ENCODE measurements at regions not wholly inside any gene's neighbourhood (a gene's known extent, or its start where the extent isn't known, plus 50 kb on each side); places are given as distances from the start of the nearest gene placed in this dataset.

GRCh38 chr5:54927097-54927746, 58.2 kb downstream of the ESM1 start:
- no peak for DNase-seq (ENCODE audit: low read depth)
- TF ChIP-seq CTCF (IDR thresholded peaks at IDR 0.05; ENCODE audit: insufficient read depth, low read depth, low read length), result no peak
- H3K4me3 ChIP-seq (ENCODE audit: low read depth, low read length), result no peak overlapping the region

GRCh38 chr5:54924487-54924886, 60.9 kb downstream of the ESM1 start:
- DNase-seq (ENCODE audit: low read depth), result no peak
- TF ChIP-seq CTCF (IDR thresholded peaks at IDR 0.05; ENCODE audit: insufficient read depth, low read depth, low read length), result no peak

GRCh38 chr5:54917323-54917722, 68.1 kb downstream of the ESM1 start:
- H3K4me3 ChIP-seq (ENCODE audit: low read depth, low read length), result no peak overlapping the region
- DNase-seq (ENCODE audit: low read depth), result no peak
- no peak for TF ChIP-seq CTCF (IDR thresholded peaks at IDR 0.05; ENCODE audit: insufficient read depth, low read depth, low read length)

More at GRCh38 chr5:54924487-54924886, 60.9 kb downstream of the ESM1 start:
- H3K4me3 ChIP-seq (ENCODE audit: low read depth, low read length), result no peak overlapping the region

- DNase-seq (ENCODE audit: low read depth), result peak; percentile 76
- no peak for TF ChIP-seq CTCF (IDR thresholded peaks at IDR 0.05; ENCODE audit: insufficient read depth, low read depth, low read length)
- no peak overlapping the region for H3K4me3 ChIP-seq (ENCODE audit: low read depth, low read length)
Observed at GRCh38 chr5:54915466-54916027, 69.8 kb downstream of the ESM1 start.

GRCh38 chr5:54912021-54912420, 73.4 kb downstream of the ESM1 start:
- no peak for TF ChIP-seq CTCF (IDR thresholded peaks at IDR 0.05; ENCODE audit: insufficient read depth, low read depth, low read length)
- no peak overlapping the region for H3K4me3 ChIP-seq (ENCODE audit: low read depth, low read length)
- DNase-seq (ENCODE audit: low read depth), result no peak

- H3K4me3 ChIP-seq (ENCODE audit: low read depth, low read length), result no peak overlapping the region
- no peak for TF ChIP-seq CTCF (IDR thresholded peaks at IDR 0.05; ENCODE audit: insufficient read depth, low read depth, low read length)
- DNase-seq (ENCODE audit: low read depth), result peak; percentile 44
Observed at GRCh38 chr5:54909911-54910870, 75.2 kb downstream of the ESM1 start.
